Dermis microvascular lymphatic vessel endothelial cell (primary cell): ENCODE measurements at regions not wholly inside any gene's neighbourhood (a gene's known extent, or its start where the extent isn't known, plus 50 kb on each side); places are given as distances from the start of the nearest gene placed in this dataset.
A peak's percentile ranks its signal among the peaks of the same experiment; 100 is the strongest.

ENCODE experiments used
- DNase-seq, 2 donors: peaks; one replicate each; pipeline versions ENCODE4 v3.0.0 to v3.0.0-alpha.2; 2010; ENCODE audit warnings: low read depth in 2 of 2

DNA sequence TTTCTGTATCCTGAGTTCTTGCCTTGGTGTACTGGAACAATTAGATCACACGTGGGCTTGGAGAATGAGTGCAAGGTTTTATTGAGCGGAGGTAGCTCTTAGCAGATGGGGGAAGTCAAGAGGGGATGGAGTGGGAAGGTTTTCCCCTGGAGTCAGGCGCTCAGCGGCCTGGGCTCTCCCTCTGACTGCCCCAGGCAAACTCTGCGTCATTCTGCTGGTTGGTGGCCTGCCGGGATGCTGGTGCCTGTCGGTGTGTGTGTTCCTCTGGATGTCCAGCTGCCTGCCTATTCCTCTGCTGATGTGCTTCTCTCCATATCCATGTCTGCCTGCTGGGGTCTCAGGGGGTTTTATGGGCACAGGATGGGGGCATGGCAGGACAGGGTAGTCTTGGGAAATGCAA lies 111.0 kb downstream of the TRIB2 start:
- no peak for DNase-seq

GRCh38 chr2:12828980-12829379 lies 112.2 kb downstream of the TRIB2 start:
- no peak for DNase-seq

- no peak for DNase-seq
These were observed 114.3 kb downstream of the TRIB2 start for GRCh38 chr2:12831016-12831415.

DNA sequence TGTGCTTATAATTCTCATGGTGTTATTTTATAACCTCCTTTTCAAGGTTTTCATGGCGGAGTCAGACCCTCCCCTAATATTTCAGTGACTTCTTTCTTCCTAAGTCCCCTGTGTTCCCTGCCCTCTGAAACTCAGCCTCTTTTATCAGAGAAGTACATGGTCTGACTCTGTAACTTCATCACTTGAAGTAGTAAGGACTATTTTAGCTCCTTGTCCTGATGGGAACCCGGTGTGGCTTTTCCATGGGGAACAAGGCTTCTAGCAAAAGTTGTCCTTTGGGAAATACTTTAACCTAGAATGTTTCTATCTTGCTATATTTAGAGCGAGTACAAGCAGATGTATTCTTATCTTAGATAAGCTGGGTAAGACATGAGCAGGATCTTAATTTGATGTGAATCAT lies 117.5 kb downstream of the TRIB2 start:
- no peak for DNase-seq

DNA sequence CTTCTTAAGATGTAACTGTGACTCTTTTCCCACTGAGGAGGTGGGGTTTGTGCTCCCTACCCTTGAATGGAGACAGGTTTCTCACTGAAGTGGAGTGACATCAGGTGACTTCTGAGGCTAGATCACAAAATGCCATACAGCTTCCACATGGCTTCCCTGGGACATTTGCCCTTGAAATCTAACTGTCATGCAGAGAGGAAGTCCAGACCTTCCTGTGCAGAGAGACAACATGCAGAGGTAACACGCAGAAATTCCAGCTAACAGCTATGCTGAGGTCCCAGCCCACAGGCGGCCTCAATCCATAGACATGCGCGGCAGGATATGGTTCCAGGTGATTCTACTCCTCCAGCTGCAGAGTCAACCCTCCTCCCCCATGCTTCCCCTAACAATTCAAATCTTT lies 119.0 kb downstream of the TRIB2 start:
- DNase-seq, result peak; percentile 67 to 95

DNA sequence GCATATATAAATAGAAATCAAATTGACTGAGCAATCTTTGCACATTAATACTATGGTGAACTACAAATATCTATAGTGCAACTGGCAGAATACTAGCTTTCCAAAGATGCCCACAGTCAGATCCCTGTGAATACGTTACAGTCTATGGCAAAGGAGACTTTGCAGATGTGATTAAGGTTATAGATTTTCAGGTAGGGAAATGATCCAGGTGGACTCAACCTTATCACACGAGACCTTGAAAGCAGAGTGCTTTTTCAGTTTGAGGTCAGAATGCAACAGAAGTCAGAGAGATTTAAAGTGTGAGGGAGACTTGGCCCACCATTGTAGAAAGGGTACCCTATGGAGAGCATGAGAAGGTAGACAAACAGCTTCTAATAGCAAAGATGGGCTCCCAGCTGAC lies 122.6 kb downstream of the TRIB2 start:
- no peak for DNase-seq

DNA sequence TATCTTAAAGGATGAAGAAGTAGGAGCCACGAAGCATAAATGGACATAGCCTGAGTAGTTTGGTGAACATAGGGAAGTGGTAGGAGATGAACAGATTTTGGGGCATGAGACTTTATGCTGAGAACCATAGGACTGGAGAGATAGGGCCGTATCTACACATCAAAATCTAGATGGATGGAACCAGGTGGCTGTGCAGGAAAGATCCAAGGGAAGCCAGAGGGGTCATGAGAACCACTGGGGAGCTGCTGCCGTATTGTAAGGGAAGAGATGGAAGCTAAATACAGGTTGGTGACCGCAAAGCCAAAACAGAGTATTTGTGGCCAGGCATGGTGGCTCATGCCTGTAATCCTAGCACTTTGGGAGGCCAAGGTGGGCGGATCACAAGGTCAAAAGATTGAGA lies 124.3 kb downstream of the TRIB2 start:
- DNase-seq, result no peak

DNA sequence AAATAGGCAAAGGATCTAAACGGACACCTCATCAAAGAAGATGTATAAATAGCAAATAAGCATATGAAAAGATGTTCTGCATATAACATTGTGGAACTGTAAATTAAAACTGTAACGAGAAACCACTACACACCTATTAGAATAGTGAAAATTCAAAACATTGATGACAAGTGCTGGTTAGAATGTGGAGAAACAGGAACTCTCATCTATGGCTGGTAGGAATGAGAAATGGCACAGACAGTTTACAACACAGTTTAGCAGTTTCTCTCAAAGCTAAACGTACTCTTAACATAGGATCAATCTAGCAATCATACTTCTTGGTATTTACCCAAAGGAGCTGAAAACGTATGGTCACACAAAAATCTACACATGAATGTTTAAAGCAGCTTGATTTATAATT lies 126.2 kb downstream of the TRIB2 start:
- DNase-seq, result no peak

DNA sequence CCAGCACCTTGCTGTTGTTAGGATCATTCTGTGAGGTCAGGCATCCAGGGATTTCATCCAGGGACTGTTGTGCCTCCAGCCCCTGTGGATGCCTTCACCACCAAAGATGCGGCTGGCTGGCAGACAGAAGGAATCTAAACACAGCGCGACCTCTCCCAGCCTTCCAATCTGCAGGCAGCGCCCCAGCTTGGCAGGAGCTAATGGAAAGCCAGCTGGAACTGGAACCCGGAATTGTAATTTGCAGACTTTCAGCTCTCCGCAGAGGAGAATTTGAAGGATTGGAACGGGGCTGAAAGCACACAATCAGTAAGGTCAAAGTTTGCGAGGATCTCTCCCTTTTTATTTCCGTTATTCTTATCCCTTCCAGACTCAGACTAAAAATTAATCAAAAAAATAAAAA lies 127.8 kb downstream of the TRIB2 start:
- DNase-seq, result no peak

DNA sequence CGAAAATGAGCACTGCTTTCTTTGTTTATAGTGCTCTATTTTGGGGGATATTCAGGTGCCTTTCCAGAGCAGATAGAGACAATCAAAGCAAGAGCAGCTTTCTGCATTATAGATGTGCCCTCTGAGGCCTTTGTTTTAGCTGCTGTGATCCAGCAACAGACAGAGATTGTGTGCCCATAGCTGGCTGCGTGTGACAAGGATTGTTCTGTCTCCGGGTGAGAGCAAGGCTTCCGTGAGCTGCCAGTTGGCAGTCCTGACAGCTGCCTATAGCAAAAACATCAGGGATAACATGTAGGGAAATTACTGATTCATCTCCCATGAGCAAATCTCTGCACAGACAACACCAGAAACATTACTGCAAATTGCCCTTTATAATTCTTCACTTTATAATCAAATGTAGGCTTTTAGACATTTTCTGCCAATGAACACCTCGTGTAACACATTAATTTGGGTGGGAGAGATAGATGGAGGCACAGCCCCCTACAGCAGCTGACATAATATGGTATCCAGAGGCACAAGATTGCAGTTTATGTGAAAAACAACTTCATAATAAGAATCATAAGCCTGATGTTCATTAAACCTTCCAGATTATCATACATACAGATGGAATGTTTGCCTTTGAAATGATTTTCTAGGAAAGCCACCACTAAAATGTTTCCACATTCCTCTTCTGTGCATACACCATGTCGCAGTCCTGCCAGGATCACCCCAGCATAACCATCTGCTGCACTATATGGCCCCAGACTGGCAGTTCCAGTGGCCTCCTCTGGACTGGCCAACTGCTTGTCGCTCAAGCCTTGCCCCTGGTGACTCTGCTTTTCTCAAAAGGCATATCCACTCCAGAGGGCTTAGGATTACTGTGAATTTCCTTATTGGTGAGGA lies 131.2 kb downstream of the TRIB2 start:
- no peak for DNase-seq

- no peak for DNase-seq
These were observed 135.4 kb downstream of the TRIB2 start for GRCh38 chr2:12852135-12852534.

DNA sequence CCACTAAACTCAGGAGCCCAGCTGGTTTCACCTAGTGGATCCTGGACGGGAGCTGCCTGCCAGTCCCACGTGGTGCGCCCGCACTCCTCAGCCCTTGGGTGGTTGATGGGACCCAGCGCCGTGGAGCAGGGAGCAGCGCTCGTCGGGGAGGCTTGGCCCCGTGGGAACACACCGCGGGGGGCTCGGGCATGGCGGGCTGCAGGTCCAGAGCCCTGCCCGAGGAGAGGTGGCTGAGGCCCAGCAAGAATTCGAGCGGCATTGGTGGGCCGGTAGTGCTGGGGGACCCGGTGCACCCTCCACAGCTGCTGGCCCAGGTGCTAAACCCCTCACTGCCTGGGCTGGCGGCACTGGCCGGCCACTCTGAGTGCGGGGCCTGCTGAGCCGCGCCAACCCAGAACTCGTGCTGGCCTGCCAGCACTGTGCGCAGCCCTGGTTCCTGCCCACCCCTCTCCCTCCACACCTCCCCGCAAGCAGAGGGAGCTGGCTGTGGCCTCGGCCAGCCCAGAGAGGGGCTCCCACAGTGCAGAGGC lies 137.3 kb downstream of the TRIB2 start:
- DNase-seq, result no peak

- no peak for DNase-seq
These were observed 138.8 kb downstream of the TRIB2 start for GRCh38 chr2:12855508-12855907.

DNA sequence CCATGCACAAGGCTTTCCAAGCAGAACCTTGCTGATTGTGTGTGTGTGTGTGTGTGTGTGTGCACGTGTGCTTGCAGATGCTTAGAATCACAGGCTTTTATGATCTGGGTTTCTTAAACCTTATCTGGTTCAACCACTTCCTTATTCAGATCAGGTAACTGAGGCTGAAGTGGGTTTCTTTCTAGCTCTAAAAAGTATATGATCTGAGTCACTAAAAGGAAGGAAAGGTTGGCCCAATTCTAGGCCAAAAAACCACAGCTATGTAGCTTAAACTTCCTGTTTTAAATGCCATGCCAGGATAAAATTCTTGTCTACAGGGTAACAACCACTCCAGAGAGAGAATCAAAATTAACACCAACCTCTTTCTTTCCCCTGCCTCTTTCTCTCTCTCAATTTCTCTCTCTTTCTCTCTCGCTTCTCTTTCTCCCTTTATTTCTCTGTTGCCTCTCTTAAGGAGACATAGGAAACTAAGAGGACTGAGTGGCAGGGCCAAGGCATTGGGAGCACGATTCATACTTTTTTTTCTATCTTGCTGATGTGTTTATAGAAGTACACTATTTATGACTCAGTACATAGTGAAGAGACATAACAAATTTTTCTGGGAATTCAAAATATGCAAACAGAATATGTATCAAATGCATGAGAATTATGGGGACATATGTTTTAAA lies 140.3 kb downstream of the TRIB2 start:
- peak; percentile 38 to 75 for DNase-seq

DNA sequence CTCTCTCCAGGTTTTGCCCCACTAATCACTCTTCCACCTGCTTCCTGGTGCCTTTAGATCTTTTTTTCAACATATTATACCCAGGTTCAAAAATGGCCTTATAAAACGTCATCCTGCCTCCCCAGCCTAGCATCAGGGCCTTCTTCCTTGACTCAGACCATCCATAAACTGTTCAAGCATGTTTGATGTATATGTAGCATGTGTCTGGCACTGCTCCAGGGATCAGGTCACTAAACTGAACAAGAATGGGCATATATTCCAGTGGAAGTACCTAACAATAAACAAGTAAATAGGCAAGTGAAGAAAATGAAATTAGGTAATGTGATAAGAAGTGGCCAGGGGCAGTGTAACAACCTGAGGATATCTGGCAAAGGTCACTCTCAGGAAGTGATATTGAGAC lies 141.2 kb downstream of the TRIB2 start:
- peak in 1 of 2 donors; percentile 22 for DNase-seq

DNA sequence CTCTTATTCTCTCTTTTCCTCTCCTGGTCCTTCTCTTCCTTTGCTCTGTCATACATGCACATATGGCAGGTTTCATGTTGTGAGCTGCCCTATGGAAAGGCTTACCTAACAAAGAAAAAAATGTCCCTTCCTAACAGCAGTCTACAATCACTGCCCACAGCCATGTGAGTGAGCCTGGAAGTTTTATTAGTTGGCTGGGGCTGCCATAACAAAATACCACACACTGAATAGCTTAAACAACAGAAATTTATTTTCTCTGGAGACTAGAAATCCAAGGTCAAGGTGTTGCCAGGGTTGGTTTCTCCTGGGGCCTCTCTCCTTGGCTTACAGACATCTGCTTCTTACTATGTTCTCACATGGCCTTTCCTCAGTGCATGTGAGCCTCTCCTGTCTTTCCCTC lies 142.1 kb downstream of the TRIB2 start:
- DNase-seq, result no peak

DNA sequence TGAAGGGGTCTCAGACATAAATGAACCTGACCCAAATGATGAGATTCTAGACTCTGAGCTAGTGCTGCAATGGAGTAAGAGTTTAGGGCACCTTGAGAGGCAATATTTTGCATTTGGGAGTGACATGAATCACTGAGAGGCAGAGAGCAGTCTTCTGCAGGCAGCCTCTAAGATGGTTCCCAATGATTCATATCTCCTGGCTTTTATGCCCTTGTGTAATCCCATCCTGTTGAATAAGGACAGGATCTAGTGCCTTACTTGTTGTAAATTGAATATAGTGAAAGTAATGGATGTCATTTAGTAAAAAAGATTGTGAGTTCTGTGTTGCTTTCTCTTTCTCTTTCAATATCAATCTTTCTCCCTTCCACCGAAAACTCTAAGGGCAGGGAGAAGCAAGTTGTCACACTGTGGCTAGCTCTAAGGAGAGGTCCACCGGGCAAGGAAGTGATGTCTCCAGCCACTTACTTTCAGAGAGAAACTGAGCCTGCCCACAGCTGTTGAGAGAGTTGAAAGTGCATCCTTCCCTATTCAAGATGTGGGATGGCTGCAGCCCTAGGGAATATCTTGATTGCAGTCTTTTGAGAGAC lies 144.7 kb downstream of the TRIB2 start:
- DNase-seq, result peak in 1 of 2 donors; percentile 14

DNA sequence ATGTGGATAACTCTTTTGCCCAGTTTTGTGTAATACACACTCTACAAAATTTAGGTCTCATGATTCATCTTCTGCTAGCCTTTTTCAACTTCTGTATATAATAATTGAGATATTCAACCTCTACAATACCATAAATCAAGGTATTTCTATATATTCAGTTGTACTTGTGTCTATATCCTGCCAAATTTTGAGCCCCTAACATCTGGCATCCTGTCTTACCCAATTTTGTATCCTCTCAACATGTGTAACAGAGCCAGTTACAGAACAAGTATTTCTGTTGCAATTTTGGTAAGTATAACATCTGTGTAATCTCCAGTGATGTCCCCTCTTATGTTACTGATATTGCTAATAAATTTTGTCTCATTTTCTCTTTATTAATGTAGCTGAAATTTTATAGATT lies 145.8 kb downstream of the TRIB2 start:
- DNase-seq, result no peak

GRCh38 chr2:12863937-12864336 lies 147.2 kb downstream of the TRIB2 start:
- no peak for DNase-seq

DNA sequence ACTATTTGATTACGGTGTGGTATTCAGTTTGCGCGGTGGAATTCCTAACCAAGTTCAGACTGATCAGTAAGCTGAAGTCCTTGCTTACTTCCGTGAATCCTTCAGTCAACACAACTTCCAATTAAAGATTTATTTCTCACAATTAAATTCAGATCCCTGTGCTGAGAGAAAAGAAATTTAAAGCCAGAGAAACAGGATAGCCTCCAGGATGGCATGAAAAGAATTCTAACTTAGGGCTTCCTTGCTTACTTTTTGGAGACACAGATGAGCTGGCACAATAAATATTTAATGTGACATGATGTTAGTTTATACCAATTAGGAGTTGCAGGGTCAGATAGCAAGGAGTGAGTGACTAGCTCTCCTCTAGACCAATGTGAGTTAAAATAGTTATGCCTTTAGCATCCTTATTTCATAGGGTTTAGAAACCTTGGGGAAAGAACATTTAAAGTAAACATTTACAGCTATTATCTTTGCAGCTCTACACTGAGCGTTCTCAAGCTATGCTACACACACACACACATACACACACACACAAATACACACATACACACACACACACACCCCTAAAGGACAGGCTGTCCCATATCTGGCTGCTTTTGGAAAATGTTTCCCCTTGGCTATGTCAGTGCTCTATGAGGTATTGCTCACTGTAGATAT lies 151.0 kb downstream of the TRIB2 start:
- DNase-seq, result no peak

GRCh38 chr2:12870692-12871091 lies 154.0 kb downstream of the TRIB2 start:
- DNase-seq, result no peak
